Stimulated activated CD8-positive, alpha-beta memory T cell treated with anti-CD3 and anti-CD28 coated beads, Interleukin-4, amount 100 ng/mL, for 4 hours (primary cell): ENCODE measurements at regions not wholly inside any gene's neighbourhood (a gene's known extent, or its start where the extent isn't known, plus 50 kb on each side); places are given as distances from the start of the nearest gene placed in this dataset.
"Not testable (repeated sequence)": the region's sequence is repeated elsewhere in the genome, so short reads cannot be mapped to it uniquely, and the experiment has no call there.

Experiments
- DNase-seq, 2 donors: peaks; one replicate each; pipeline ENCODE4 v3.0.0-alpha.2; 2020; ENCODE audit warnings: low read depth in 2 of 2, low spot score in 1 of 2

DNA sequence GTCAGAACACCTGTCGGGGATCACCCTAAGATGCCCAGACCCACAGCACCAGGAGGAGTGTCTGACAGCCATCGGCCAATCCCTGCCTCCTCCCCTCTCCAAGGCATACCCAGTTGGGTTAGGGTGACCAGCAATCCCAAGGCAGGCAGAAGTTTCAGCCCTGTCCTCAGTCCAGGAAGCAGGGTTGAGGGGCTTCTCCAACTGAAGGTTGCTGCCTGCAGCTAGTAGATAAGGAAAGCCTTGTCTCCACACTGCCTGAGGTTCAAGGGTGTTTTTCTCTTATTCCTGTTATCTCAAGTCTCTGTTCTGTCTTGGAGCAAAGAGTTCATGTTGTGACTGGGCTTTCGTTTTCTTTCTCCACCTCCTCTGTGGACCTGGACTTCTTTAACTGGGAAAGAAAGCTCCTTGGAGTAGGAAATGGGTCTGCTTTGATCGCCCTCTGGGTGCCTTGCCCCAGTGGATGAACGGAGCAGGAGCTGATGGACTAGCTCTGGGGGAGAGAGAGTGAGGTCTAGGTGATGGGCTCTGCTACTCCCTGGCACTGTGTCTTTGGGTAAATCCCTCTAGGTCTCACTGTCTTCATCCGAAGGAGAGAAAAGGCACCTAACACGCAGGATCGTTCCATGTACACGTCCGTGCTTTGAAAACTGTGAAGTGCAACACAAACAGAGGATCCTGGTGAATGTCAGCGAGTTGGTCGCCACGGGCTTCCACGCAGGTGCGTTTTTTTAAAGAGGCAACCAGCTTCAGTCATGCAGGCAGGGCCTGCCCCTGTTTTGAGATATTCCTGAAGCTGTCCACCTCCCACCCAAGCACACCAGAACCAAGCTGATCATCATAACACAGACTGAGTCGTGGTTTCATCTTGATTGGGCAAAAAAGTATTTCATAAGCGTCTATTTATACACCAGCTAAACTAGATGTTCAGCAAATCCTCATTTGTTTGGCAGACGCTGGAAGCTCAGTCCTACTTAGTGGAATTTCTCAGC, 52.5 kb upstream of the FOXN3 start:
- no peak for DNase-seq

DNA sequence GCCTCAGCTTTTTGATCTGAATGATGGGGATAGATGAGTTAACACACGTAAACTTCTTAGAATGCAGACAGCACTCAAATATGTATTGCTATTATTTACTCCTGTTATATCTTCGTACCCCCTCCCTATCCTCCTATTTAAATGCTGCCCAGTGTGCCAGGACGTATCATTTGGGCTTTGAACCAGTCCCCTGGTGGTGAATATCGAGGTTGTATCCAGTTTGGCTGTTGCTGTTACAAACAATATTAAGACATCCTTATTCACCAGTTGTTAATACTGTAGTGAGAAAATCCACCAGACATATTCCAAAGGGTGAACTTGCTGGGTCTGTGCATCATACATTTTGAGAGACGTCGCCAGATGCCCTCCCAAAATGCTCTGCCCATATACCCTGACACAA, 51.5 kb upstream of the FOXN3 start:
- no peak for DNase-seq

DNA sequence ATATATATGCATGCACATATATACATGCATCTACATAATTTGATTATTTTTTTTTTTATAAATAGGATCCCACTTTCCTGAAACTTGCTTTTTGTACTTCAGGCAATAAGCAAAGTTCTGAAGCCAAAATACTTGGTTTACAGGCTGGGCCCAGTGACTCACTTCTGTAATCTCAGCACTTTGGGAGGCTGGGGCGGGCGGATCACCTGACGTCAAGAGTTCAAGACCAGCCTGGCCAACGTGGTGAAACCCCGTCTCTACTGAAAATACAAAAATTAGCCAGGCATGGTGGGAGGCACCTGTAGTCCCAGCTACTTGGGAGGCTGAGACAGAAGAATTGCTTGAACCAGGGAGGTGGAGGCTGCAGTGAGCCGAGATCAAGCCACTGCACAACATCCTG, 51.0 kb upstream of the FOXN3 start:
- not testable (repeated sequence) for DNase-seq

DNA sequence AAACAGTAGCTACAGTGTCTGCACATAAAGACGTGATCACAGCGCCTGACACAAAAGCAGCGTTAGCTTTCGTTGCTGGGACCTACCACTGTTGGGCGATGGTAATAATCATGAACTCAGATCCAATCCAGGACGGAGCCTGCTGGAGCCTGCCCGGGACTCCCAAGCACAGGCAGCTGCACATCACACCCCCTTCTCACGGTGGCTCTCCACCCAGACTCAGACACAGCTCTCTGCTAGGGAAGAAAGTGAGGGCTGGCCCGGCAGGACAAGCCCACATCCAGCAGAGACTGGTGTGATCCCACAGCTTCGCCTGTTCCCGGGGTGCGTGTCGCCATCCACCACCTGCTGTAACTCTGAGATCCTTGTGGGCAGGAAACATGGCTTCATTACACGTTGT, 49.9 kb upstream of the FOXN3 start:
- no peak for DNase-seq
